ENCODE measurements at regions not wholly inside any gene's neighbourhood (a gene's known extent, or its start where the extent isn't known, plus 50 kb on each side); places are given as distances from the start of the nearest gene placed in this dataset.

- no peak for DNase-seq (ENCODE audit: low read depth)
Measured at GRCh38 chr1:231108516-231109302, 53.1 kb upstream of the TRIM67 start.

GRCh38 chr1:231107600-231108326 is 54.1 kb upstream of the TRIM67 start:
- DNase-seq (ENCODE audit: low read depth) = no peak

GRCh38 chr1:231107151-231107550 is 54.7 kb upstream of the TRIM67 start:
- no peak for DNase-seq (ENCODE audit: low read depth)

- no peak for DNase-seq (ENCODE audit: low read depth)
Measured at GRCh38 chr1:231106347-231106746, 55.5 kb upstream of the TRIM67 start.

- no peak for DNase-seq (ENCODE audit: low read depth)
Measured at GRCh38 chr1:231104917-231105316, 56.9 kb upstream of the TRIM67 start.

GRCh38 chr1:231103961-231104360 is 57.9 kb upstream of the TRIM67 start:
- no peak for DNase-seq (ENCODE audit: low read depth)

- DNase-seq (ENCODE audit: low read depth) = no peak
Measured at GRCh38 chr1:231099996-231100767, 60.1 kb upstream of the FAM89A start.

GRCh38 chr1:231099311-231099710 is 59.3 kb upstream of the FAM89A start:
- DNase-seq (ENCODE audit: low read depth) = no peak

GRCh38 chr1:231095595-231095994 is 55.5 kb upstream of the FAM89A start:
- no peak for DNase-seq (ENCODE audit: low read depth)

- DNase-seq (ENCODE audit: low read depth) = no peak
Measured at GRCh38 chr1:231094421-231094820, 54.4 kb upstream of the FAM89A start.

GRCh38 chr1:231093156-231093922 is 53.3 kb upstream of the FAM89A start:
- DNase-seq (ENCODE audit: low read depth) = no peak

GRCh38 chr1:231092380-231092779 is 52.3 kb upstream of the FAM89A start:
- DNase-seq (ENCODE audit: low read depth) = no peak

- peak; percentile 27 for DNase-seq (ENCODE audit: low read depth)
Measured at GRCh38 chr1:231091831-231092301, 51.8 kb upstream of the FAM89A start.

- DNase-seq (ENCODE audit: low read depth) = no peak
Measured at GRCh38 chr1:231091415-231091814, 51.4 kb upstream of the FAM89A start.

Measured in activated T-cell treated with anti-CD3 and anti-CD28 coated beads for 1 hour (primary cell).